ENCODE measurements at regions not wholly inside any gene's neighbourhood (a gene's known extent, or its start where the extent isn't known, plus 50 kb on each side); places are given as distances from the start of the nearest gene placed in this dataset.
"Not testable (repeated sequence)": the region's sequence is repeated elsewhere in the genome, so short reads cannot be mapped to it uniquely, and the experiment has no call there.

GRCh38 chr5:125222597-125223240, 476.3 kb upstream of the ZNF608 start:
- no peak for DNase-seq

- DNase-seq: no peak
Measured at GRCh38 chr5:125225424-125225823, 479.0 kb upstream of the ZNF608 start.

GRCh38 chr5:125226825-125227224, 480.4 kb upstream of the ZNF608 start:
- no peak for DNase-seq

- DNase-seq: no peak
Measured at GRCh38 chr5:125227333-125228095, 481.1 kb upstream of the ZNF608 start.

- DNase-seq: no peak
Measured at GRCh38 chr5:125228363-125229070, 482.1 kb upstream of the ZNF608 start.

GRCh38 chr5:125229556-125229955, 483.1 kb upstream of the ZNF608 start:
- DNase-seq: no peak

- DNase-seq: no peak
Measured at GRCh38 chr5:125232779-125233230, 486.4 kb upstream of the ZNF608 start.

GRCh38 chr5:125233944-125234343, 487.5 kb upstream of the ZNF608 start:
- DNase-seq: no peak

GRCh38 chr5:125236007-125236406, 489.6 kb upstream of the ZNF608 start:
- no peak for DNase-seq

- no peak for DNase-seq
Measured at GRCh38 chr5:125236981-125237380, 490.5 kb upstream of the ZNF608 start.

- no peak for DNase-seq
Measured at GRCh38 chr5:125244531-125244930, 498.1 kb upstream of the ZNF608 start.

GRCh38 chr5:125245216-125245615, 498.8 kb upstream of the ZNF608 start:
- no peak for DNase-seq

GRCh38 chr5:125249400-125249799, 503.0 kb upstream of the ZNF608 start:
- DNase-seq: no peak

GRCh38 chr5:125251703-125252102, 505.3 kb upstream of the ZNF608 start:
- no peak for DNase-seq

GRCh38 chr5:125253634-125254033, 507.2 kb upstream of the ZNF608 start:
- not testable (repeated sequence) for DNase-seq

GRCh38 chr5:125254267-125254666, 507.8 kb upstream of the ZNF608 start:
- DNase-seq: no peak

- no peak for DNase-seq
Measured at GRCh38 chr5:125256296-125256695, 509.9 kb upstream of the ZNF608 start.

GRCh38 chr5:125257057-125257972, 510.9 kb upstream of the ZNF608 start:
- DNase-seq: no peak

GRCh38 chr5:125257997-125258396, 511.6 kb upstream of the ZNF608 start:
- no peak for DNase-seq

GRCh38 chr5:125258615-125259014, 512.2 kb upstream of the ZNF608 start:
- no peak for DNase-seq

- DNase-seq: no peak
Measured at GRCh38 chr5:125261505-125262250, 515.2 kb upstream of the ZNF608 start.

GRCh38 chr5:125262782-125263181, 516.3 kb upstream of the ZNF608 start:
- no peak for DNase-seq

All from left hindlimb (tissue), 1 donor.